Upper lobe of left lung (tissue), 4 donors: ENCODE measurements at regions not wholly inside any gene's neighbourhood (a gene's known extent, or its start where the extent isn't known, plus 50 kb on each side); places are given as distances from the start of the nearest gene placed in this dataset.
"Not testable (repeated sequence)": the region's sequence is repeated elsewhere in the genome, so short reads cannot be mapped to it uniquely, and the experiment has no call there.

Experiments used
- EP300 ChIP-seq, 4 donors: sonication (generic); formaldehyde crosslinking; IDR thresholded peaks; one replicate each; pipeline ENCODE4 v1.5.1; 2017; ENCODE audit warnings: antibody characterized with exemption in 4 of 4, control low read depth in 2 of 4
- POLR2A ChIP-seq, 4 donors: fragments of 450-650 bp; IDR thresholded peaks; one replicate each; pipeline ENCODE4 v1.5.1; 2016 to 2017; ENCODE audit warnings: antibody characterized with exemption in 4 of 4, mild to moderate bottlenecking in 2 of 4
- POLR2AphosphoS5 ChIP-seq, 2 donors: sonication (generic); formaldehyde crosslinking; IDR thresholded peaks; one replicate each; pipeline ENCODE4 v1.5.1; 2017; ENCODE audit warnings: antibody characterized with exemption in 2 of 2
- TF ChIP-seq, protein P1 (sequence below), 6 experiments: fragments of 450-650 bp in 4 of 6; fragments of 200-600 bp in 2 of 6; sonication (generic) in 2 of 6; IDR thresholded peaks; one replicate each; pipeline ENCODE4 v1.5.1; 2016 to 2019; ENCODE audit warnings: antibody characterized with exemption in 6 of 6

DNA sequence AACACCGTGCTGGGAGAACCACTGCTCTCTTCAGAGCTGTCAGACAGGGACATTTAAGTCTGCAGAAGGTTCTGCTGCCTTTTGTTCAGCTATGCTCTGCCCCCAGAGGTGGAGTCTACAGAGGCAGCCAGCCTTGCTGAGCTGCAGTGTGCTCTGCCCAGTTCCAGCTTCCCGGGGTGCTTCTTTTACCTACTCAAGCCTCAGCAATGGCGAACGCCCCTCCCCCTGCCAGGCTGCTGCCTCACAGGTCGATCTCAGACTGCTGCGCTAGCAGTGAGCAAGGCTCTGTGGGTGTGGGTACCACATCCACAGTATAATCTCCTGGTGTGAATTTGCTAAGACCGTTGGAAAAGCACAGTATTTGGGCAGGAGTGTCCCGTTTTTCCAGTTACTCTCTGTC, 133.1 kb upstream of the PHYHIPL start:
- TF ChIP-seq, protein P1, sequence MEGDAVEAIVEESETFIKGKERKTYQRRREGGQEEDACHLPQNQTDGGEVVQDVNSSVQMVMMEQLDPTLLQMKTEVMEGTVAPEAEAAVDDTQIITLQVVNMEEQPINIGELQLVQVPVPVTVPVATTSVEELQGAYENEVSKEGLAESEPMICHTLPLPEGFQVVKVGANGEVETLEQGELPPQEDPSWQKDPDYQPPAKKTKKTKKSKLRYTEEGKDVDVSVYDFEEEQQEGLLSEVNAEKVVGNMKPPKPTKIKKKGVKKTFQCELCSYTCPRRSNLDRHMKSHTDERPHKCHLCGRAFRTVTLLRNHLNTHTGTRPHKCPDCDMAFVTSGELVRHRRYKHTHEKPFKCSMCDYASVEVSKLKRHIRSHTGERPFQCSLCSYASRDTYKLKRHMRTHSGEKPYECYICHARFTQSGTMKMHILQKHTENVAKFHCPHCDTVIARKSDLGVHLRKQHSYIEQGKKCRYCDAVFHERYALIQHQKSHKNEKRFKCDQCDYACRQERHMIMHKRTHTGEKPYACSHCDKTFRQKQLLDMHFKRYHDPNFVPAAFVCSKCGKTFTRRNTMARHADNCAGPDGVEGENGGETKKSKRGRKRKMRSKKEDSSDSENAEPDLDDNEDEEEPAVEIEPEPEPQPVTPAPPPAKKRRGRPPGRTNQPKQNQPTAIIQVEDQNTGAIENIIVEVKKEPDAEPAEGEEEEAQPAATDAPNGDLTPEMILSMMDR (IDR thresholded peaks at IDR 0.05) = not testable (repeated sequence)
- TF ChIP-seq EP300, POLR2A, POLR2AphosphoS5 (IDR thresholded peaks at IDR 0.05): not testable (repeated sequence)
